NOMO-1 treated with dmso at 0.1 percent for 144 hours (cell line): ENCODE measurements at regions not wholly inside any gene's neighbourhood (a gene's known extent, or its start where the extent isn't known, plus 50 kb on each side); places are given as distances from the start of the nearest gene placed in this dataset.

ENCODE experiments used
- DNase-seq: peaks from one replicate; lab custom pipeline; 2025; ENCODE audit not compliant: unreplicated experiment; lab: John Stamatoyannopoulos, UW

DNA sequence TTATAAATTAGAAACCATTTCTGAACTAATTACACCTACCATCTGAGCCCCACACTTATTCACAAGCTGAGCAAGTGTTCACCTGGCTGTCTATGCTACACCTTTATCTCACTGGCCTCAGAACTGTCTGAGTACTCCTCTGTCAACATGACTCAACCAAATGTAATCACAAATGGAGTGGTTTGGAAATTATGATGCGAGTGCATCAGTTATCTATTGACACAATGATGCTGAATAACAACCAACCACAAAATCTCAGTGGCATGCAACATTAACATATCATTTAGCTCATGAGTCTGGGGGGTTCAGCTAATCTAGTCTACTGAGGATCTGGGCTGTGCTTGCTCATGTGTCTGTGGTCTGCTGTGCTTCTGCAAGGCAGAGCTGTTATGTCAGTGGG, 184.2 kb upstream of the NXPH2 start:
- DNase-seq, result no peak

- no peak for DNase-seq
These were observed 182.5 kb upstream of the NXPH2 start for GRCh38 chr2:138962686-138963085.

GRCh38 chr2:138960191-138960590, 180.0 kb upstream of the NXPH2 start:
- no peak for DNase-seq

GRCh38 chr2:138959031-138959430, 178.8 kb upstream of the NXPH2 start:
- no peak for DNase-seq

DNA sequence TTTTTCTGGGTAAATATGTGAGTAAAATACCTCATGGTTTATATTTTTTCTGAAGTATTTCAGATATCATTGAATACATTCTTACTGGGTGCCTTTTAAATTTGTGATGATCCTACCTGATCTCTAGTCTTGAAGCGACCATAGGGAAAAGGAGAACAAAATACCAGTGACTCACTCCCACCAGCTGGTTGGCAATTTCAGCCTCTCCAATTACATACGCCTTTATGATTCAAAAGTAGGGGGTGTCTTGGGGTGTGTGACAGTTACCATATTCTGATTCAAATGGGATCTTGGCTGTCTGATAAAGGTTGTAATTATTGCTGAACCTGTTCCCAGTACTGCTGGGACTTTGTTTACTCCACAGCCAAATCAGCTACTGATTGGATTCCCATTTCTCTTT, 175.9 kb upstream of the NXPH2 start:
- no peak for DNase-seq

- no peak for DNase-seq
These were observed 170.3 kb upstream of the NXPH2 start for GRCh38 chr2:138950486-138950885.

DNA sequence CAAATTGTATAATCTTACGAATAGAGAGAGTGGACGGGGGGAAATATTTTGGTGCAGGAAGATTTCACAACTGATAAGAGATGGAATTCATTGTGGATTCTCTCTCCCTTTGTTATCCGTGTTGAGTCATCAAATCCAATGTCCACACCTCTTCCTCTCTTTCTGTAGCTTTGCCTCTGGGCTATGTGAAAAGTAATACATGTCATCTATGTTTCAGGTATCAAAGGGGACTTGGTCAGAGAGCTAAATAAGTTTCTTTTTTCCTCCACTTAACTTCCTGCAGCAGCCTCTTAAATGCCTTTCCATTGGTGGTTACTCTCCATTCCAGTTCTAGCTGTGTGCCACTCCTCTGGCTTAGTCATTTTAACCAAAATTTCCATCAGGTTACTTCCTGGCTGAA, 169.3 kb upstream of the NXPH2 start:
- DNase-seq, result no peak

DNA sequence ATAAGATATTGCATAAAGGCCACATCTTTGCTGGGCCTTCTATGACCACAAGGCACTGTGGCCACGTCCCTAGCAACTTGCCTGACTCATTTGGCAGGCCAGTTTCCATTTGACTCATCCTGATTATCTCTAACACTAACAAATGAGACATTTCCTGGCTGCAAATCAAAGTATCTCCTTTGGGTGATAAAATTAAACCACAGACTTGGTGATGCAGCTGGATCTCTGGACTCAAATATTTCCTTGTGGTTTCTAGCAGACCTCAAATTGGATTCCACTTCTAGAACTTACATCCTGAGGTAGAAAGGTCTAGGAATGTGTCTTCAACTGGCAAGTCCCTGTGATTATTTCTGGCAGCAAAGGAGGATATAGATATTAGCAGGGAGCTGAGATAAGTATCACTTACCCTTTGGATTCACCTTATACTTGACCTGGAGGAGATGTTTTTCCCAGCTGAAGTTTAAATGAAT, 167.9 kb upstream of the NXPH2 start:
- DNase-seq, result no peak

DNA sequence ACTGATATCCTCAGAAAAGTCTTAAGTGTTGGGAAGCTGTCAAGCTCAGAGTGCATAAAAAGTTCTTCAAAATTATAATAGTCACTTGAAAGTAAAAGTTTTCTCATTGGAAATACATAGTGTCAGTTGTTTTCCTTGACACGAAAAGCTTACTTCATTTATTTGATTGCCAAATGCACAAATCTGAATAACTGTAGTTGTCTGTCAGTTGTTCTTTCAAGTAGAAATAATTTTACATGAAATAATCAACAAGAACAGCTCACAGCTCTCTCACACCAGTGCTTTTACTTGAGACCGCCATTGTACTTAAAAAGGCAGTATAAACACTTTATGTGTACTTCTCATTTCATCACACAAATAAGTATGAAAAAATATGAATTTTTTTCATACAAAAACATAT, 163.3 kb upstream of the NXPH2 start:
- no peak for DNase-seq

DNA sequence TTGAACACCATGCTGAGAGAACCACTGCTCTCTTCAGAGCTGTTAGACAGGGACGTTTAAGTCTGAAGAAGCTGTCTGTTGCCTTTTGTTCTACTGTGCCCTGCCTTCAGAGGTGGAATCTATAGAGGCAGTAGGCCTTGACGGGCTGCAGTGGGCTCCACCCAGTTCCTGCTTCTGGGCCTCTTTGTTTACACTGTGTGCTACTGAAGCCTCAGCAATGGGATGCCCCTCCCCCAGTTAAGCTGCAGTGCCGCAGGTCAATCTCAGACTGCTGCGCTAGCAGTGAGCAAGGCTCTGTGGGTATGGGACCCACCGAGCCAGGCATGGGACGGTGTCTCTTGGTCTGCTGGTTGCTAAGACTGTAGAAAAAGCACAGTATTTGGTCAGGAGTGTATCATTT, 162.3 kb upstream of the NXPH2 start:
- no peak for DNase-seq

DNA sequence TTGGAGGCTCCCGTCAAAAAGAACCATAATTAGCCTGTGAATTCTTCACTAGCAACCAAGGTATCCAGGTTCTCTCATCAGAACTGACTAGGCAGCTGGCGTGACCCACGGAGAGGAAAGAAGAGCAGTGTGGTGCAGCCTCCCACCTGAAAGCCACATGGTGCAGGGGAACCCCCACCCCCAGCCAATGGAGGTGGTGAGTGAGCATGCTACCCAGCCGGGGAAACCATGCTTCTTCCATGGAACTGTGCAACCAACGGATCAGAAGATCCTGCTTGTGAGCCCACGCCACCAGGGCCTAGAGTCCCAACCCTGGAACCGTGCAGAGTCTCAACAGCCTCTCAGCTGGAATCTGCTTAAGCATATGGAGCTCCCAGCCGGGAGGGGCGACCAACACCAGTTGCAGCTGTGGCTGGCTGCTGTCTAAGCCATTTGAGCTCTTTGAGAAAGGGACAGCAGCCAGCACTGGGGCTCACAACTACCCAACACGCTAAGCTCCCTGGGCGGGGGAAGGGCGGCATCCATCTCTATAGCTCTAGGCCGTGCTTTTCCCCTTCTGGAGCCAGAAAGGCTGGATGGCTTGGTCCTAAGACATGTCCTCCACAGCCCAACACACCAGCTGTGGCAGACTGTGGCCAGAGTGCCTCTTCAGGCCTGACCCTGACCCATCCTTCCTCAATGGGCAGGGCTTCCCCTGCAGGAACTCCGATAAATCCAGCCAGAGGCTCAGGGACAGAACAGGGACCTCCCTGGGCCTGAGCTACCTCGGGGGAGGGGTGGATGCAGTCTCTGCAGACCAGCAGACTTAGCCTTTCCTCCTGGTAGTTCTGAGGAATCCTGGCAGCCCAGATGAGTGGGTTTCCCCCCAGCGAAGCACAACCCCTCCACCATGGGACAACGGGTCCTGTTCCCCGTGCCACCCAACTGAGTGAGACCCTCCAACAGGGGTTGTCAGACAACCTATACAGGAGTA, 151.4 kb upstream of the NXPH2 start:
- no peak for DNase-seq

DNA sequence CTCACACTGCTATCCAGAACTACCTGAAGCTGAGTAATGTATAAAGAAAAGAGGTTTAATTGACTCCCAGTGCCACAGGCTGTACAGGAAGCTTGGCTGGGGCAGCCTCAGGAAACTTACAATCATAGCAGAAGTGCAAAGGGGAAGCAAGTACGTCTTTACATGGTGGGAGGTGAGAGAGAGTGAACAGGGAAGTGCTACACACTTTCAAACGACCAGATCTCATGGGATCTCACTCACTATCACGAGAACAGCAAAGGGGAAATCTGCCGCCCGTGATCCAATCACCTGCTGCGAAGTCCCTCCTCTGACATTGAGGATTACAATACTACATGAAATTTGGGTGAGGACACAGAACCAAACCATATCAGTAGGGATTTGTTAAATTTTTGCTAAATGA, 150.4 kb upstream of the NXPH2 start:
- DNase-seq, result no peak

DNA sequence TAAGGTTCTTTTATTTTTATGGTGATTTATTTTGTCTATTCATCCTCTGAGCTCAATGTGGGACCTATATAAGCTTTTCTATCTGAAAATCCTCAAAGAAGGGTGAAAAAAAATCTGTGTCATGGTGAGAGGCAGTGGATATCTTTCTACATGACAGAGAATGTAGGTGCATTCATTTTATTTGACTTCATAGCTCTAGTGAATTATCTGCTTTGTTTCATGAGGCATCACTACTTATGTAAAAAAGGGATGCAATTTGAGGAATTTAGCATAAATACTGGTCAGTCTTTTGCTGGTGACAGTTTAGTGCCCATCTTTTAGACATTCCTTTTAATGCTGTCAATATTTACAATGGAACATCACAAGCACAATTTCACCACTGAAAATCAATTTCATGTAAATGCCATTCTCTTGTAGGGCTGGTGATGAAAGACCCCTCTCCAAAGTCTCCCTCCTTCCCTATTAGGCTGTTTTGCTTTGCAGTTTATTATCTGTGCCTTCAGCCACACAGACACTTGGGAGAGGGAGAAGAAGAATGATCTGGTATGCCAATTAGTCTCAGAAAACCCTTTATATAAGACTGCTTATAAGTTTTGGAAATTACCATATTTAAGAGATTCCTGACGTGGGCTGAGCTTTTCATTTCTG, 148.3 kb upstream of the NXPH2 start:
- no peak for DNase-seq

- no peak for DNase-seq
These were observed 142.9 kb upstream of the NXPH2 start for GRCh38 chr2:138922973-138923563.

DNA sequence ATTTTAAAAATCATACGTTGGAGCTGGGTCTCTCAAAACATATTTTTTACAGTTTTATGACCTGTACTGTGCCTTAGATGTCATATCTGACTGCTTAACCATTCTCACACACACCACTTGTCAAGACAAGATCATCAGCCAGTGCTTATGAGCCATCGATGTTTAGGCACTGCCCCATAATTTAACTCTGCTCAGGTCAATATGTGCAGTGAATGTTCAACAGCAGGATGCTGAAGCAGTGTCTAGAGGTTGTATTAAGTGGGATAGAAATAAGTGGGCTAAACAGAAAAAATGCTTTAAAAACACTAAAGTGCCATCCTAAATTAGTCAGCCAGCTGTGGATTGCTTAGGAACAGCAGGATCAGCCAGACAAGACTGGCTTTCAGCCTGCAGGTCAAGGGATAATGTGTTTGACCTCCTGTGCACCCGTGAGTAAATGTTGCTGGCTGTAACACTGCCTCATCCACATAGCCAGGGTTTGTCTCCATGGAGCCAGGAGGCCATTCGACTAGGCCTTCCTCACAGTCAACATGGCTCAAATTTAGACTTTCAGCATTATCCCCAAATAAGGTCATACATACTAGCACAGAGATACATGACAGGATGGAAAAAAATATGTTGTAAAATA, 139.0 kb upstream of the NXPH2 start:
- DNase-seq, result no peak

DNA sequence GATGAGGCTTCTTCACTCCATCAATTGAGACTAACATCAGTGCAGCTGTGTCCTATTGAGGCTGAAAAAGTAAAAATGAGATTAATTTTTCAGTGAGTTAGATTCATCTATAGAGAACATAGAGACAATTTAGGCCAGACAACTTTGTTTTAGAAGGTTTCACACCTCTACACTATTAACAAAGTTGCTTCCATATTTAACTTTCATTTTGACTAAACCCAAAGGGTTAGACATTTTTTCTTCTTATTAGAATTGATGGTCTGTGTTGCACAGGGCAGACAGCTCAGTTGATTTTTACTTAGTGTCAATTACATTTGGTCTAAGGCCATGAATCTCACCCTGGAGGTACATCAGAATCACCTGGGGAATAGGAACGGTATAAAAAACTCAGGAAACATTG, 130.2 kb upstream of the NXPH2 start:
- no peak for DNase-seq

DNA sequence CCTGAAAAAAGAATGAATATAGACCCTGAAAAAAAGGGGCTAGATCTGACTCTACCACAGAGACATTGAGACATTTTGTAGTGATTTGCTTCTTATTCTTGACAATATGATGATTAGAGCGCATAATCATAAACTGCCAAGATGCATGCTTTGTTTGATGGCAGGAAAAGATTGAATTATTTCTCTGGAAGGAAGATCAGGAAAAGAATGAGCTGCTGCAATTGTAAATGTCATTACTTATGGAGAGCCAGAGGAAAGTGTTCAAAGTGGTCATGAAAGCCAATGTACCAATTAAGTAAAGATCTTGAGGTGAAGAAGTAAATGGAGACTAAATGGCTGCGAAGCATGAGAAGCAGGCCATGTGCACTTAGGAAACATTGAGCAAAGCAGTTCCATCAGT, 126.4 kb upstream of the NXPH2 start:
- no peak for DNase-seq

DNA sequence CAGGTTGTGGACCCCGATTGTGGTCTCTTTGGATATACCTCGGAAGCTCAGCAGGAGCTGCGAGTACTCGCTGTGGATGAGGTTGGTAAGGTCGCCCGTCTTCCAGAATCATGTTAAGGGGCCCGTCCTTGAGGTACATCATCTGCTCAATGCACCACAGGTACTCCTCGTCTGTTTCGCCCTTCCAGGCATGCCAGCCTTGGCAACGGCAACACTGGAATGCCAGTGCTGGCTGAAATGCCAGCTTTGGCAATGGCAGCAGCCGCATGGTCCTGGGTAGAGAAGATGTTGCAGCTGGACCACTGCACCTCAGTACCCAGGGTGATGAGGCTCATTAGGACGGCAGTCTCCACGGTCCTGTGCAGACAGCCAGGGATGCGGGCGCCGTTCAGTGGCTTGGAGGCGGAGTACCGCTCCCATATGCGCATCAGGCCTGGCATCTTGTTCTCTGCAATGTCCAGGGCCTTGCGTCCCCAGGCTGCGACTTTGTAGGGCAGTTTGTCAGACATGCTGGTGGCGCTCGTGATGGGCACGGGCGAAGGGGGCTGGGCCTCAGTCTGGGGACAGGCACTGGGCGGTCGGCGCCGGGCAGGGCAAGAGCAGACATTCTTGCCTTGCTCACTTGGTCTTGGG, 122.2 kb upstream of the NXPH2 start:
- DNase-seq, result no peak

DNA sequence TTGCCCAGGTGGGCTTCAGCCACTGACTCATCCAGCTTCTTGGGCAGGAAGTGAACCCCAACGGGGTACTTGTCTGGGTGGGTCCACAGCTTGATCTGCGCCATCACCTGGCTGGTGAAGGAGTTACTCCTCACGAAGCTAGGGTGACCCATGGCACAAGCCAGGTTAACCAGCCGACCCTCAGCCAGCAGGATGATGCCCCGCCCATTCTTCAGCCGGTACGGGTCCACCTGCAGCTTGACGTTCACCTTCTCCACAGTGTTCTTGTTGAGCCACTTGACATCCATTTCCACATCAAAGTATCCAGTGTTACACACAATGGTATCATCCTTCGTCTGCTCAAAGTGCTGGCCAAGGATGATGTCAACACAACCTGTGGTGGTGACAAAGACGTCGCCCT, 121.3 kb upstream of the NXPH2 start:
- DNase-seq, result no peak

GRCh38 chr2:138898855-138899254, 118.7 kb upstream of the NXPH2 start:
- no peak for DNase-seq

GRCh38 chr2:138897274-138897673, 117.1 kb upstream of the NXPH2 start:
- no peak for DNase-seq
